K562 (cell line): ENCODE measurements at regions not wholly inside any gene's neighbourhood (a gene's known extent, or its start where the extent isn't known, plus 50 kb on each side); places are given as distances from the start of the nearest gene placed in this dataset.

Experiments used
- ATAC-seq: fragments of 200-7000 bp; cut with Tn5 transposase; 3 replicates; pipeline ENCODE4 v1.9.1; 2020; ENCODE audit warnings: moderate library complexity
- BruUV-seq: library from RNA; stranded (reverse); fragments of 400-500 nt; replicated peaks from 2 replicates; lab custom pipeline; 2021; lab: Mats Ljungman, UMichigan
- CTCF ChIA-PET: fragments of 300-600 bp; formaldehyde crosslinking; extraction: SDS; loops from one replicate; lab custom pipeline; 2021; ENCODE audit warnings: low intra/inter-chr PET ratio; lab: Yijun Ruan, JAX
- POLR2A ChIA-PET: fragments of 300-600, 350-650 bp; sonication (Branson Sonifier 250); formaldehyde crosslinking; extraction: SDS; loops from one replicate; lab custom pipeline; 2021; ENCODE audit warnings: antibody characterized with exemption, inconsistent platforms; lab: Yijun Ruan, JAX
- DNase-seq, 4 experiments: peaks; one replicate each; pipeline versions ENCODE4 v3.0.0 to v3.0.0-alpha.2; 2011 to 2018; ENCODE audit warnings: low spot score in 3 of 4, mixed read lengths in 3 of 4; ENCODE audit errors: extremely low read depth in 1 of 4
- FAIRE-seq: peaks from 2 replicates; lab custom pipeline; 2011; peaks lifted over from hg19 to GRCh38; lab: Jason Lieb, UNC
- H2AFZ ChIP-seq: 2 replicates; pipeline ENCODE4 v1.6.0; 2011; ENCODE audit warnings: low read depth, low read length, control low read depth, inconsistent platforms
- H3K27ac ChIP-seq: fragments of 200-600 bp; 3 replicates; pipeline ENCODE4 v1.8.0; 2011; ENCODE audit warnings: low read depth, mild to moderate bottlenecking, control low read depth, inconsistent platforms, low read length, moderate library complexity, mixed read lengths; ENCODE audit errors: extremely low read depth
- H3K27me3 ChIP-seq, 2 experiments: fragments of 300-600 bp in 1 of 2; 2 replicates in 1 of 2; 3 replicates in 1 of 2; pipeline versions ENCODE4 v1.6.0 to v1.8.0; 2011; ENCODE audit warnings: inconsistent platforms in 2 of 2, low read length in 2 of 2, mild to moderate bottlenecking in 1 of 2, mixed read lengths in 1 of 2, moderate library complexity in 1 of 2; ENCODE audit not compliant: control insufficient read depth in 2 of 2, insufficient read depth in 2 of 2
- H3K36me3 ChIP-seq: fragments of 300-600 bp; 3 replicates; pipeline ENCODE4 v1.8.0; 2011; ENCODE audit warnings: mild to moderate bottlenecking, low read length, inconsistent platforms; ENCODE audit not compliant: control insufficient read depth, insufficient read depth
- H3K4me1 ChIP-seq, 2 experiments: fragments of 200-600 bp in 1 of 2; replicated peaks in 1 of 2; 2 replicates in 1 of 2; 3 replicates in 1 of 2; pipeline versions ENCODE4 v1.5.1 to v1.8.0; 2011; ENCODE audit warnings: inconsistent platforms in 2 of 2, low read length in 2 of 2, mild to moderate bottlenecking in 1 of 2, mixed read lengths in 1 of 2, moderate library complexity in 1 of 2; ENCODE audit not compliant: control insufficient read depth in 2 of 2, insufficient read depth in 2 of 2
- H3K4me2 ChIP-seq: 2 replicates; pipeline ENCODE4 v1.6.1; 2011; ENCODE audit warnings: low read length, control low read depth, inconsistent platforms, mixed read lengths; ENCODE audit not compliant: insufficient read depth
- H3K4me3 ChIP-seq: fragments of 200-600 bp; sonication (generic), shearing (Covaris generic); 2 replicates; pipeline ENCODE4 v1.5.1; 2016; ENCODE audit warnings: control low read depth, inconsistent platforms
- H3K79me2 ChIP-seq: fragments of 200-600 bp; 3 replicates; pipeline ENCODE4 v1.8.0; 2011; ENCODE audit warnings: low read length, inconsistent platforms; ENCODE audit not compliant: control insufficient read depth, insufficient read depth
- H3K9ac ChIP-seq, 2 experiments: 2 replicates each; pipeline versions ENCODE4 v1.6.0 to v1.6.1; 2011; ENCODE audit warnings: low read depth in 2 of 2, low read length in 2 of 2, control low read depth in 1 of 2, inconsistent platforms in 1 of 2, mild to moderate bottlenecking in 1 of 2, mixed read lengths in 1 of 2; ENCODE audit not compliant: insufficient read depth in 1 of 2
- H3K9me1 ChIP-seq: one replicate; pipeline ENCODE4 v1.6.0; 2011; ENCODE audit warnings: inconsistent platforms, mild to moderate bottlenecking, low read length, moderate library complexity; ENCODE audit not compliant: control insufficient read depth, insufficient read depth
- H3K9me3 ChIP-seq: replicated peaks from 2 replicates; pipeline ENCODE4 v1.5.1; 2011; ENCODE audit warnings: low read depth, low read length, inconsistent platforms; ENCODE audit not compliant: control insufficient read depth, insufficient read depth
- H4K20me1 ChIP-seq: replicated peaks from 2 replicates; pipeline ENCODE4 v1.6.1; 2011; ENCODE audit warnings: low read length, inconsistent platforms, mixed read lengths; ENCODE audit not compliant: control insufficient read depth, insufficient read depth
- ASH1L ChIP-seq: fragments of 450-650 bp; IDR thresholded peaks from 2 replicates; pipeline ENCODE4 v1.6.1; 2018; ENCODE audit warnings: borderline replicate concordance, mild to moderate bottlenecking, low read depth; ENCODE audit not compliant: partially characterized antibody
- JUND ChIP-seq, 2 experiments: IDR thresholded peaks; 2 replicates in 1 of 2; 3 replicates in 1 of 2; pipeline ENCODE4 v1.6.1; 2011; ENCODE audit warnings: borderline replicate concordance in 2 of 2, low read depth in 2 of 2, low read length in 2 of 2, improper control_type of control experiment in 1 of 2, missing biosample characterization in 1 of 2, missing genetic modification characterization in 1 of 2, missing genetic modification reagents in 1 of 2
- TAL1 ChIP-seq: fragments of 450-650 bp; IDR thresholded peaks from 2 replicates; pipeline ENCODE4 v1.6.1; 2016; ENCODE audit warnings: mild to moderate bottlenecking
- ZNF174 ChIP-seq: fragments of 250-450 bp; sonication (Bioruptor Pico); IDR thresholded peaks from 2 replicates; pipeline ENCODE4 v1.4.0; 2020; ENCODE audit warnings: mild to moderate bottlenecking
- ZNF263 ChIP-seq: sonication (generic); formaldehyde crosslinking; IDR thresholded peaks from 2 replicates; pipeline ENCODE4 v1.8.0; 2022; ENCODE audit warnings: mild to moderate bottlenecking, missing genetic modification reagents, borderline replicate concordance
- WGBS: fragments of 100-300 bp; shearing (Covaris generic); methylation state at CpG from one replicate; pipeline ENCODE4 v1.1.6; 2016; ENCODE audit warnings: low coverage, mixed read lengths; ENCODE audit not compliant: insufficient coverage; ENCODE audit errors: missing lambda C conversion rate; 5-methylcytosine and 5-hydroxymethylcytosine counted together
- in situ Hi-C: fragments of 300-500 bp; cut with MboI; formaldehyde crosslinking; loops from 4 replicates; pipeline ENCODE4 v1.15.0; 2018; ENCODE audit warnings: inconsistent platforms, mixed read lengths
- intact Hi-C: fragments of 100-400 bp; cut with micrococcal nuclease; formaldehyde crosslinking; loops from 2 replicates; pipeline ENCODE4 v1.14.2; 2022

GRCh38 chr3:182393151-182393550 lies 400.2 kb upstream of the ATP11B start:
- H3K27ac ChIP-seq: peak overlapping the region; percentile 67; the same call in 1 of the 3 replicates
- H3K79me2 ChIP-seq: no peaks in the 10 kb centered on the region
- WGBS: 0% methylated on average over 1 of the region's 1 CpG
- H3K9me3 ChIP-seq: no peaks in the 10 kb centered on the region
- H3K4me2 ChIP-seq: peak overlapping the region; percentile 18; the same call in 1 of the 2 replicates
- H3K36me3 ChIP-seq: no peaks in the 10 kb centered on the region
- in situ Hi-C loops: no loop called here
- intact Hi-C loops: loop anchor here (5.0 kb wide), 1 partner anchor 224 kb away; no protein-coding TSS in a partner anchor
- no TSS peak for BruUV-seq
- no peaks in the 10 kb centered on the region for H4K20me1 ChIP-seq
- CTCF ChIA-PET: no interaction called here
- H3K4me3 ChIP-seq: no peak overlapping the region
- peak overlapping the region; percentile 96 for H2AFZ ChIP-seq
- ATAC-seq (peak; percentile 32; the same call in 1 of the 3 replicates), FAIRE-seq (no peak), DNase-seq (no peak)
- peaks cover 2 to 26% of the 10 kb centered on the region in 2 experiments; a peak in 3 of 5 replicates for H3K4me1 ChIP-seq
- no peak for TF ChIP-seq JUND (IDR thresholded peaks at IDR 0.05; ENCODE audit: borderline replicate concordance, low read depth, low read length)
- TF ChIP-seq JUND (tag; IDR thresholded peaks at IDR 0.05; ENCODE audit: borderline replicate concordance, low read depth, low read length): no peak
- TF ChIP-seq TAL1: no peak
- TF ChIP-seq ZNF174 (CRISPR knock-in tag): no peak
- no peak for TF ChIP-seq ASH1L
- no peak for TF ChIP-seq ZNF263 (CRISPR knock-in tag)
- H3K9ac ChIP-seq: no peak overlapping the region
- H3K9me1 ChIP-seq: no peaks in the 10 kb centered on the region
- POLR2A ChIA-PET: interaction anchor here (0.9 to 1.5 kb wide), 3 partner anchors 9 to 13 kb away, joined by 3 to 5 read pairs (median 4); no protein-coding TSS in a partner anchor
- H3K27me3 ChIP-seq: no peaks in the 10 kb centered on the region
